ENCODE measurements at regions not wholly inside any gene's neighbourhood (a gene's known extent, or its start where the extent isn't known, plus 50 kb on each side); places are given as distances from the start of the nearest gene placed in this dataset.

DNA sequence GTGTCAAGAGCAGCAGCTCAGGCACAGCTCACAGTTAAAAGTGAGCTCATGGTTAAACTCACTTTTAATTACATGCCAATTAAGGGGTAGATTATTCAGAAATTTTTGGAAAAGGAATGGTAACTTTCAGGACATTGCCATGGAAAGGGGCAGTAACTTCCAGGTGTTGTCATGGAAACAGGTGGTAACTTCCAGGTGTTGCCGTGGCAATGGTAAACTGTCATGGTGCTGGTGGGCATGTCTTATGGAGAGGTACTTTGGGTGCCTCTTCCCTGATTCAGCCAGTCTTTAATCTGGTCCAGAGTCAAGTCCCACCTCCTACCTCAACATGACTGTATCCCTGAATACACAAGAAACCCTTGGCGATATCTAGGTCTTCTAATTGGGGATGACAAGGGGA lies 223.2 kb upstream of the TAS2R1 start:
- Histone ChIP-seq H4K20me1 (ENCODE audit: insufficient read depth, low read length) (no peaks in the 10 kb centered on the region), H3K79me2 (ENCODE audit: insufficient read depth, low read length) (no peaks in the 10 kb centered on the region), H3K4me1 (ENCODE audit: insufficient read depth, low read length, severe bottlenecking) (no peaks in the 10 kb centered on the region), H3F3A (ENCODE audit: insufficient read depth, low read length) (no peaks in the 10 kb centered on the region), H3K27me3 (ENCODE audit: insufficient read depth, low read length) (no peaks in the 10 kb centered on the region), H3K4me2 (ENCODE audit: low read length) (no peak overlapping the region), H2AFZ (ENCODE audit: low read length) (no peak overlapping the region), H3K9me2 (ENCODE audit: low read depth, low read length) (no peaks in the 10 kb centered on the region), H3K9ac (ENCODE audit: low read length) (no peak overlapping the region), H3K9me3 (ENCODE audit: low read length) (no peaks in the 10 kb centered on the region), H3K4me3 (ENCODE audit: low read depth, low read length, poor library complexity, severe bottlenecking) (no peak overlapping the region), H3K36me3 (ENCODE audit: insufficient read depth, low read length) (no peaks in the 10 kb centered on the region), H3K27ac (ENCODE audit: low read depth, low read length, poor library complexity, severe bottlenecking) (no peak overlapping the region)
- TF ChIP-seq, protein P1, sequence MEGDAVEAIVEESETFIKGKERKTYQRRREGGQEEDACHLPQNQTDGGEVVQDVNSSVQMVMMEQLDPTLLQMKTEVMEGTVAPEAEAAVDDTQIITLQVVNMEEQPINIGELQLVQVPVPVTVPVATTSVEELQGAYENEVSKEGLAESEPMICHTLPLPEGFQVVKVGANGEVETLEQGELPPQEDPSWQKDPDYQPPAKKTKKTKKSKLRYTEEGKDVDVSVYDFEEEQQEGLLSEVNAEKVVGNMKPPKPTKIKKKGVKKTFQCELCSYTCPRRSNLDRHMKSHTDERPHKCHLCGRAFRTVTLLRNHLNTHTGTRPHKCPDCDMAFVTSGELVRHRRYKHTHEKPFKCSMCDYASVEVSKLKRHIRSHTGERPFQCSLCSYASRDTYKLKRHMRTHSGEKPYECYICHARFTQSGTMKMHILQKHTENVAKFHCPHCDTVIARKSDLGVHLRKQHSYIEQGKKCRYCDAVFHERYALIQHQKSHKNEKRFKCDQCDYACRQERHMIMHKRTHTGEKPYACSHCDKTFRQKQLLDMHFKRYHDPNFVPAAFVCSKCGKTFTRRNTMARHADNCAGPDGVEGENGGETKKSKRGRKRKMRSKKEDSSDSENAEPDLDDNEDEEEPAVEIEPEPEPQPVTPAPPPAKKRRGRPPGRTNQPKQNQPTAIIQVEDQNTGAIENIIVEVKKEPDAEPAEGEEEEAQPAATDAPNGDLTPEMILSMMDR (IDR thresholded peaks at IDR 0.05; ENCODE audit: low read length), result no peak
- no peak for TF ChIP-seq EZH2 (IDR thresholded peaks at IDR 0.05; ENCODE audit: borderline replicate concordance, low read length)

DNA sequence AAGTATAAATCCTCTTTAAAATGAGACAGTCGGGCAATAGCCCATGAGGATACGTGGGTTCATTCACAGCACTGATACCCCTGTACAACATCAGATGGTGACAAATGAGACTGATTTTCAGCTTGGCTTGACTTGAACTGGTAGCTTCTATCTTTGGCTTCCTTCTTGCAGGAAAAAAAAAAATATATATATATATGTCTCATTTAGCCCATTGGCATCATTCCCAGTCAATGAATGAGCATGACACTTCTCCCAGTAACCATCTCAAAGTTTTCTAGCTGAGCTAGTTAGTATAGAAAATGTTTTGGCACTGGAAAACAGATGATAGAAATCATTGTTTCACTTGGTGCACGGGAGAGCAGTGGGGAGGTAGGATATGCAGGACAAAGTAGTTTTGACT lies 222.5 kb upstream of the TAS2R1 start:
- no peak overlapping the region for H2AFZ ChIP-seq (ENCODE audit: low read length)
- no peaks in the 10 kb centered on the region for H3K9me2 ChIP-seq (ENCODE audit: low read depth, low read length)
- no peaks in the 10 kb centered on the region for H3K79me2 ChIP-seq (ENCODE audit: insufficient read depth, low read length)
- H3K27ac ChIP-seq (ENCODE audit: low read depth, low read length, poor library complexity, severe bottlenecking), result no peak overlapping the region
- no peaks in the 10 kb centered on the region for H3K27me3 ChIP-seq (ENCODE audit: insufficient read depth, low read length)
- H3K9me3 ChIP-seq (ENCODE audit: low read length), result no peaks in the 10 kb centered on the region
- no peak overlapping the region for H3K4me2 ChIP-seq (ENCODE audit: low read length)
- no peaks in the 10 kb centered on the region for H4K20me1 ChIP-seq (ENCODE audit: insufficient read depth, low read length)
- H3K4me3 ChIP-seq (ENCODE audit: low read depth, low read length, poor library complexity, severe bottlenecking), result no peak overlapping the region
- H3K4me1 ChIP-seq (ENCODE audit: insufficient read depth, low read length, severe bottlenecking), result no peaks in the 10 kb centered on the region
- no peaks in the 10 kb centered on the region for H3F3A ChIP-seq (ENCODE audit: insufficient read depth, low read length)
- TF ChIP-seq, protein P1 (IDR thresholded peaks at IDR 0.05; ENCODE audit: low read length), result no peak
- TF ChIP-seq EZH2 (IDR thresholded peaks at IDR 0.05; ENCODE audit: borderline replicate concordance, low read length), result no peak
- no peak overlapping the region for H3K9ac ChIP-seq (ENCODE audit: low read length)
- no peaks in the 10 kb centered on the region for H3K36me3 ChIP-seq (ENCODE audit: insufficient read depth, low read length)

DNA sequence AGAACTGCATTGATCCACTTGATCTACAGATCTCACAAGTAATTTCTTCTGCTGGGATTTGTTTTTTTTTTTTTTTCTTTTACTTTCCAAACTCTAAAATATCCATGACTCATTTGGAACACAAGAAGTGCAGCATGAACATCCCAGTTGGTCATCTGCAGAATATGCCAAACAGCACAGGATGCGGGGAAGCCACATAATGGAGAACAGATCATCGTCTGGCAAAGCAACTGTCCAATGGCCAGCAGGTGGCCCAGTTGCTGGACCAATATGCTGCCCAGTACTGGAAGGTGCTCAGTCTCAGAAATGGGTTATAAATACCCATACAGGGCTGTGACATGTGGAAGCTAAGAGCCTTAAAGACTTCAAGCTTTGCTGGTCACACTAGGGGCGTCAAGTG lies 221.3 kb upstream of the TAS2R1 start:
- no peaks in the 10 kb centered on the region for H3K36me3 ChIP-seq (ENCODE audit: insufficient read depth, low read length)
- H3K4me2 ChIP-seq (ENCODE audit: low read length), result no peak overlapping the region
- no peaks in the 10 kb centered on the region for H3K9me3 ChIP-seq (ENCODE audit: low read length)
- H3K27me3 ChIP-seq (ENCODE audit: insufficient read depth, low read length), result no peaks in the 10 kb centered on the region
- H3K27ac ChIP-seq (ENCODE audit: low read depth, low read length, poor library complexity, severe bottlenecking), result no peak overlapping the region
- no peak overlapping the region for H3K4me3 ChIP-seq (ENCODE audit: low read depth, low read length, poor library complexity, severe bottlenecking)
- no peak overlapping the region for H3K9ac ChIP-seq (ENCODE audit: low read length)
- H3F3A ChIP-seq (ENCODE audit: insufficient read depth, low read length), result no peaks in the 10 kb centered on the region
- no peaks in the 10 kb centered on the region for H4K20me1 ChIP-seq (ENCODE audit: insufficient read depth, low read length)
- H3K4me1 ChIP-seq (ENCODE audit: insufficient read depth, low read length, severe bottlenecking), result no peaks in the 10 kb centered on the region
- H2AFZ ChIP-seq (ENCODE audit: low read length), result no peak overlapping the region
- H3K9me2 ChIP-seq (ENCODE audit: low read depth, low read length), result no peaks in the 10 kb centered on the region
- no peak for TF ChIP-seq EZH2 (IDR thresholded peaks at IDR 0.05; ENCODE audit: borderline replicate concordance, low read length)
- TF ChIP-seq, protein P1 (IDR thresholded peaks at IDR 0.05; ENCODE audit: low read length), result no peak
- no peaks in the 10 kb centered on the region for H3K79me2 ChIP-seq (ENCODE audit: insufficient read depth, low read length)
